Loucy (cell line): ENCODE measurements at regions not wholly inside any gene's neighbourhood (a gene's known extent, or its start where the extent isn't known, plus 50 kb on each side); places are given as distances from the start of the nearest gene placed in this dataset.

ENCODE experiments used
- H2AFZ ChIP-seq: fragments of 200-600 bp; sonication (generic); 2 replicates; pipeline ENCODE4 v1.6.0; 2016; ENCODE audit warnings: antibody characterized with exemption, mild to moderate bottlenecking, low read length, moderate library complexity
- H3F3A ChIP-seq: fragments of 200-600 bp; 2 replicates; pipeline ENCODE4 v1.6.0; 2016; ENCODE audit warnings: antibody characterized with exemption, low read depth, mild to moderate bottlenecking
- H3K27me3 ChIP-seq: fragments of 200-600 bp; sonication (generic); 2 replicates; pipeline ENCODE4 v1.6.1; 2014; ENCODE audit warnings: low read length, mild to moderate bottlenecking; ENCODE audit not compliant: insufficient read depth, poor library complexity, severe bottlenecking
- H3K36me3 ChIP-seq: fragments of 200-600 bp; sonication (generic); 2 replicates; pipeline ENCODE4 v1.6.1; 2016; ENCODE audit warnings: low read length; ENCODE audit not compliant: insufficient read depth
- H3K4me1 ChIP-seq: fragments of 200-600 bp; sonication (generic); 2 replicates; pipeline ENCODE4 v1.5.1; 2014; ENCODE audit warnings: low read length, mild to moderate bottlenecking; ENCODE audit not compliant: insufficient read depth, poor library complexity, severe bottlenecking
- H3K4me2 ChIP-seq: fragments of 200-600 bp; sonication (generic); 2 replicates; pipeline ENCODE4 v1.6.0; 2014; ENCODE audit warnings: antibody characterized with exemption, low read length, low read depth, mild to moderate bottlenecking; ENCODE audit not compliant: poor library complexity, severe bottlenecking
- H3K4me3 ChIP-seq: fragments of 200-600 bp; sonication (generic); 2 replicates; pipeline ENCODE4 v1.5.1; 2014; ENCODE audit warnings: low read length, mild to moderate bottlenecking, mixed read lengths; ENCODE audit not compliant: poor library complexity, severe bottlenecking
- H3K79me2 ChIP-seq: fragments of 200-600 bp; sonication (generic); 2 replicates; pipeline ENCODE4 v1.6.1; 2014; ENCODE audit warnings: low read length; ENCODE audit not compliant: insufficient read depth
- H3K9ac ChIP-seq: fragments of 200-600 bp; sonication (generic); 2 replicates; pipeline ENCODE4 v1.6.0; 2014; ENCODE audit warnings: mild to moderate bottlenecking, low read depth, low read length, moderate library complexity; ENCODE audit not compliant: poor library complexity, severe bottlenecking
- H3K9me2 ChIP-seq: fragments of 200-600 bp; sonication (generic); replicated peaks from 2 replicates; pipeline ENCODE4 v1.6.1; 2016; ENCODE audit warnings: low read depth, low read length, mixed read lengths
- H3K9me3 ChIP-seq: fragments of 200-600 bp; sonication (generic); 2 replicates; pipeline ENCODE4 v1.6.1; 2014; ENCODE audit warnings: mild to moderate bottlenecking, antibody characterized with exemption, low read length, low read depth; ENCODE audit not compliant: insufficient read depth
- H4K20me1 ChIP-seq: fragments of 200-600 bp; sonication (generic); 2 replicates; pipeline ENCODE4 v1.6.0; 2014; ENCODE audit warnings: antibody characterized with exemption, low read length, mild to moderate bottlenecking; ENCODE audit not compliant: insufficient read depth, poor library complexity, severe bottlenecking
- EZH2phosphoT487 ChIP-seq: fragments of 200-600 bp; IDR thresholded peaks from 2 replicates; pipeline ENCODE4 v1.6.1; 2018; ENCODE audit warnings: antibody characterized with exemption, mild to moderate bottlenecking, moderate library complexity, borderline replicate concordance
- TF ChIP-seq, protein P1 (sequence below): fragments of 200-600 bp; sonication (generic); conservative IDR thresholded peaks from 2 replicates; pipeline ENCODE4 v1.5.1; 2014; ENCODE audit warnings: mild to moderate bottlenecking, antibody characterized with exemption, low read length

DNA sequence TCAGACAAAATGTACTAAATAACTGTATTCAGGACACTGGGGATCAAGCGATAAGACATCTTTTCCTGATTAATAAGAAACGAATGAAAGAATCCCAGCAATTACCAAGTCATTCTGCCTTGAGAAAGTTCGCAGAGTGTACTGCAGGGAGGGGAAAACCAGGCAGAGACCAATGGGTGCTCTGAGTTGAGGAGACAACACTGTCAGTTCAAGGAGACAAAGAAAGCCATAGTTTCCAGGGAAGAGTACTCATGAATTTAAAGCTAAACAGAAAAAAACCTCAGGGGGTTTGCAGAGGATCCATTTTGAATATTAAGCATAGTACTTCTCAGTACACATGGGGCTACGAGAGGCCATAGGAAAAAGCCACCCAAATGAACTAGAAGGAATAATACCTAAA is 573.0 kb downstream of the KCTD8 start:
- Histone ChIP-seq H3K4me1 (no peaks in the 10 kb centered on the region), H3K79me2 (no peaks in the 10 kb centered on the region), H2AFZ (no peak overlapping the region), H3K36me3 (no peaks in the 10 kb centered on the region), H3K9me3 (no peaks in the 10 kb centered on the region), H3K9ac (no peak overlapping the region), H4K20me1 (no peaks in the 10 kb centered on the region), H3F3A (no peaks in the 10 kb centered on the region), H3K4me2 (no peak overlapping the region), H3K27me3 (no peaks in the 10 kb centered on the region), H3K9me2 (no peaks in the 10 kb centered on the region), H3K4me3 (no peak overlapping the region)
- TF ChIP-seq, protein P1, sequence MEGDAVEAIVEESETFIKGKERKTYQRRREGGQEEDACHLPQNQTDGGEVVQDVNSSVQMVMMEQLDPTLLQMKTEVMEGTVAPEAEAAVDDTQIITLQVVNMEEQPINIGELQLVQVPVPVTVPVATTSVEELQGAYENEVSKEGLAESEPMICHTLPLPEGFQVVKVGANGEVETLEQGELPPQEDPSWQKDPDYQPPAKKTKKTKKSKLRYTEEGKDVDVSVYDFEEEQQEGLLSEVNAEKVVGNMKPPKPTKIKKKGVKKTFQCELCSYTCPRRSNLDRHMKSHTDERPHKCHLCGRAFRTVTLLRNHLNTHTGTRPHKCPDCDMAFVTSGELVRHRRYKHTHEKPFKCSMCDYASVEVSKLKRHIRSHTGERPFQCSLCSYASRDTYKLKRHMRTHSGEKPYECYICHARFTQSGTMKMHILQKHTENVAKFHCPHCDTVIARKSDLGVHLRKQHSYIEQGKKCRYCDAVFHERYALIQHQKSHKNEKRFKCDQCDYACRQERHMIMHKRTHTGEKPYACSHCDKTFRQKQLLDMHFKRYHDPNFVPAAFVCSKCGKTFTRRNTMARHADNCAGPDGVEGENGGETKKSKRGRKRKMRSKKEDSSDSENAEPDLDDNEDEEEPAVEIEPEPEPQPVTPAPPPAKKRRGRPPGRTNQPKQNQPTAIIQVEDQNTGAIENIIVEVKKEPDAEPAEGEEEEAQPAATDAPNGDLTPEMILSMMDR: no peak
- no peak for TF ChIP-seq EZH2phosphoT487

- H3F3A ChIP-seq: no peaks in the 10 kb centered on the region
- H3K4me3 ChIP-seq: no peak overlapping the region
- no peaks in the 10 kb centered on the region for H3K9me3 ChIP-seq
- no peak overlapping the region for H2AFZ ChIP-seq
- no peaks in the 10 kb centered on the region for H3K9me2 ChIP-seq
- no peaks in the 10 kb centered on the region for H3K79me2 ChIP-seq
- no peak overlapping the region for H3K9ac ChIP-seq
- no peaks in the 10 kb centered on the region for H4K20me1 ChIP-seq
- H3K36me3 ChIP-seq: no peaks in the 10 kb centered on the region
- H3K4me1 ChIP-seq: no peaks in the 10 kb centered on the region
- no peaks in the 10 kb centered on the region for H3K27me3 ChIP-seq
- TF ChIP-seq, protein P1: no peak
- no peak for TF ChIP-seq EZH2phosphoT487
- H3K4me2 ChIP-seq: no peak overlapping the region
These were observed 566.1 kb downstream of the KCTD8 start for GRCh38 chr4:43882470-43882869.

- no peaks in the 10 kb centered on the region for H3K9me2 ChIP-seq
- H3K4me2 ChIP-seq: no peak overlapping the region
- H2AFZ ChIP-seq: no peak overlapping the region
- no peaks in the 10 kb centered on the region for H3F3A ChIP-seq
- H3K79me2 ChIP-seq: no peaks in the 10 kb centered on the region
- no peak overlapping the region for H3K4me3 ChIP-seq
- H3K9me3 ChIP-seq: no peaks in the 10 kb centered on the region
- H3K27me3 ChIP-seq: no peaks in the 10 kb centered on the region
- no peaks in the 10 kb centered on the region for H3K4me1 ChIP-seq
- H3K9ac ChIP-seq: no peak overlapping the region
- H3K36me3 ChIP-seq: no peaks in the 10 kb centered on the region
- TF ChIP-seq EZH2phosphoT487: no peak
- TF ChIP-seq, protein P1: no peak
- no peaks in the 10 kb centered on the region for H4K20me1 ChIP-seq
These were observed 562.4 kb downstream of the KCTD8 start for GRCh38 chr4:43886196-43886595.
